HEK293 (cell line): ENCODE measurements at regions not wholly inside any gene's neighbourhood (a gene's known extent, or its start where the extent isn't known, plus 50 kb on each side); places are given as distances from the start of the nearest gene placed in this dataset.

Experiments
- ZEB2 ChIP-seq: fragments of 450-650 bp; formaldehyde crosslinking; IDR thresholded peaks from 2 replicates; pipeline ENCODE4 v1.5.1; 2016; ENCODE audit warnings: missing biosample characterization, missing genetic modification characterization
- ZFP3 ChIP-seq: fragments of 450-650 bp; formaldehyde crosslinking; IDR thresholded peaks from 2 replicates; pipeline ENCODE4 v1.5.1; 2016; ENCODE audit warnings: low read depth, missing biosample characterization, missing genetic modification characterization
- ZNF354C ChIP-seq: fragments of 450-650 bp; formaldehyde crosslinking; IDR thresholded peaks from 2 replicates; pipeline ENCODE4 v1.5.1; 2016; ENCODE audit warnings: missing biosample characterization, missing genetic modification characterization, low read depth, borderline replicate concordance
- ZNF664 ChIP-seq: fragments of 450-650 bp; formaldehyde crosslinking; IDR thresholded peaks from 2 replicates; pipeline ENCODE4 v1.5.1; 2016; ENCODE audit warnings: missing biosample characterization, missing genetic modification characterization
- ZSCAN5A ChIP-seq: fragments of 450-650 bp; formaldehyde crosslinking; IDR thresholded peaks from 2 replicates; pipeline ENCODE4 v1.5.1; 2016; ENCODE audit warnings: missing biosample characterization, missing genetic modification characterization
- TF ChIP-seq, protein P1 (sequence below): fragments of 450-650 bp; formaldehyde crosslinking; conservative IDR thresholded peaks from 2 replicates; pipeline ENCODE4 v1.5.1; 2016; ENCODE audit warnings: low read depth, missing biosample characterization, missing genetic modification characterization
- TF ChIP-seq, protein P2 (sequence below): fragments of 450-650 bp; formaldehyde crosslinking; IDR thresholded peaks from 2 replicates; pipeline ENCODE4 v1.5.1; 2016; ENCODE audit warnings: missing biosample characterization, missing genetic modification characterization
- TF ChIP-seq, protein P3 (sequence below): fragments of 450-650 bp; formaldehyde crosslinking; IDR thresholded peaks from 2 replicates; pipeline ENCODE4 v1.5.1; 2016; ENCODE audit warnings: missing biosample characterization, missing genetic modification characterization
- TF ChIP-seq, protein P4 (sequence below): fragments of 450-650 bp; formaldehyde crosslinking; IDR thresholded peaks from 2 replicates; pipeline ENCODE4 v1.5.1; 2016; ENCODE audit warnings: missing biosample characterization, missing genetic modification characterization

DNA sequence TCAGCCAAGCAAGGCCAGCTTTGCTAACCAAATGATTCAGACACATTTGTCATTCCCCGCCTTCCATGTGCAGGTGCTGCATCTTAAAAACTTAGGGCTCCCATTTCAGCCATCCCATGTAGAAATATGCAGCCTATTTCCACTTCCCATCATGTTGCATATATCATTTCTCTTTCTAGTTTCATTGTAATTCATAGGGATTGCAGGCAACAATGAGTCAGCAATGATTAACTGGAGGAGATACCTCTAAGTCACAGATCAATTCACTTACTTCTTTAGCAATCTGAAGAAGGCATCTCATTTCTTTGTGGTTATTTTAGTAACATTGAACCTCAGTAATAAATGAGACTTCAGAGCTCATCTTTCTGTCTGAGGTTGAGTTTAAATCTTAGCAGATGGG lies 276.1 kb upstream of the PKDCC start:
- TF ChIP-seq, protein P1, sequence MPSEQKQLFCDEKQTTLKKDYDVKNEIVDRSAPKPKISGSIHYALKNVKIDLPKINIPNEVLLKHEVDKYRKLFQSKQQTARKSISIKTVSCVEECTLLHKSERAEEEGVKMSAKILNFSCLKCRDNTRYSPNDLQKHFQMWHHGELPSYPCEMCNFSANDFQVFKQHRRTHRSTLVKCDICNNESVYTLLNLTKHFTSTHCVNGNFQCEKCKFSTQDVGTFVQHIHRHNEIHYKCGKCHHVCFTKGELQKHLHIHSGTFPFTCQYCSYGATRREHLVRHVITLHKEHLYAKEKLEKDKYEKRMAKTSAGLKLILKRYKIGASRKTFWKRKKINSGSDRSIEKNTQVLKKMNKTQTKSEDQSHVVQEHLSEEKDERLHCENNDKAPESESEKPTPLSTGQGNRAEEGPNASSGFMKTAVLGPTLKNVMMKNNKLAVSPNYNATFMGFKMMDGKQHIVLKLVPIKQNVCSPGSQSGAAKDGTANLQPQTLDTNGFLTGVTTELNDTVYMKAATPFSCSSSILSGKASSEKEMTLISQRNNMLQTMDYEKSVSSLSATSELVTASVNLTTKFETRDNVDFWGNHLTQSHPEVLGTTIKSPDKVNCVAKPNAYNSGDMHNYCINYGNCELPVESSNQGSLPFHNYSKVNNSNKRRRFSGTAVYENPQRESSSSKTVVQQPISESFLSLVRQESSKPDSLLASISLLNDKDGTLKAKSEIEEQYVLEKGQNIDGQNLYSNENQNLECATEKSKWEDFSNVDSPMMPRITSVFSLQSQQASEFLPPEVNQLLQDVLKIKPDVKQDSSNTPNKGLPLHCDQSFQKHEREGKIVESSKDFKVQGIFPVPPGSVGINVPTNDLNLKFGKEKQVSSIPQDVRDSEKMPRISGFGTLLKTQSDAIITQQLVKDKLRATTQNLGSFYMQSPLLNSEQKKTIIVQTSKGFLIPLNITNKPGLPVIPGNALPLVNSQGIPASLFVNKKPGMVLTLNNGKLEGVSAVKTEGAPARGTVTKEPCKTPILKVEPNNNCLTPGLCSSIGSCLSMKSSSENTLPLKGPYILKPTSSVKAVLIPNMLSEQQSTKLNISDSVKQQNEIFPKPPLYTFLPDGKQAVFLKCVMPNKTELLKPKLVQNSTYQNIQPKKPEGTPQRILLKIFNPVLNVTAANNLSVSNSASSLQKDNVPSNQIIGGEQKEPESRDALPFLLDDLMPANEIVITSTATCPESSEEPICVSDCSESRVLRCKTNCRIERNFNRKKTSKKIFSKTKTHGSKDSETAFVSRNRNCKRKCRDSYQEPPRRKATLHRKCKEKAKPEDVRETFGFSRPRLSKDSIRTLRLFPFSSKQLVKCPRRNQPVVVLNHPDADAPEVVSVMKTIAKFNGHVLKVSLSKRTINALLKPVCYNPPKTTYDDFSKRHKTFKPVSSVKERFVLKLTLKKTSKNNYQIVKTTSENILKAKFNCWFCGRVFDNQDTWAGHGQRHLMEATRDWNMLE (tag by site-specific recombination), result no peak
- TF ChIP-seq ZEB2 (tag by site-specific recombination) (no peak), ZSCAN5A (tag by site-specific recombination) (no peak), ZFP3 (tag by site-specific recombination) (no peak), ZNF354C (tag by site-specific recombination) (no peak), ZNF664 (tag by site-specific recombination) (no peak)
- TF ChIP-seq, protein P2, sequence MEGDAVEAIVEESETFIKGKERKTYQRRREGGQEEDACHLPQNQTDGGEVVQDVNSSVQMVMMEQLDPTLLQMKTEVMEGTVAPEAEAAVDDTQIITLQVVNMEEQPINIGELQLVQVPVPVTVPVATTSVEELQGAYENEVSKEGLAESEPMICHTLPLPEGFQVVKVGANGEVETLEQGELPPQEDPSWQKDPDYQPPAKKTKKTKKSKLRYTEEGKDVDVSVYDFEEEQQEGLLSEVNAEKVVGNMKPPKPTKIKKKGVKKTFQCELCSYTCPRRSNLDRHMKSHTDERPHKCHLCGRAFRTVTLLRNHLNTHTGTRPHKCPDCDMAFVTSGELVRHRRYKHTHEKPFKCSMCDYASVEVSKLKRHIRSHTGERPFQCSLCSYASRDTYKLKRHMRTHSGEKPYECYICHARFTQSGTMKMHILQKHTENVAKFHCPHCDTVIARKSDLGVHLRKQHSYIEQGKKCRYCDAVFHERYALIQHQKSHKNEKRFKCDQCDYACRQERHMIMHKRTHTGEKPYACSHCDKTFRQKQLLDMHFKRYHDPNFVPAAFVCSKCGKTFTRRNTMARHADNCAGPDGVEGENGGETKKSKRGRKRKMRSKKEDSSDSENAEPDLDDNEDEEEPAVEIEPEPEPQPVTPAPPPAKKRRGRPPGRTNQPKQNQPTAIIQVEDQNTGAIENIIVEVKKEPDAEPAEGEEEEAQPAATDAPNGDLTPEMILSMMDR (tag by site-specific recombination), result no peak
- TF ChIP-seq, protein P3, sequence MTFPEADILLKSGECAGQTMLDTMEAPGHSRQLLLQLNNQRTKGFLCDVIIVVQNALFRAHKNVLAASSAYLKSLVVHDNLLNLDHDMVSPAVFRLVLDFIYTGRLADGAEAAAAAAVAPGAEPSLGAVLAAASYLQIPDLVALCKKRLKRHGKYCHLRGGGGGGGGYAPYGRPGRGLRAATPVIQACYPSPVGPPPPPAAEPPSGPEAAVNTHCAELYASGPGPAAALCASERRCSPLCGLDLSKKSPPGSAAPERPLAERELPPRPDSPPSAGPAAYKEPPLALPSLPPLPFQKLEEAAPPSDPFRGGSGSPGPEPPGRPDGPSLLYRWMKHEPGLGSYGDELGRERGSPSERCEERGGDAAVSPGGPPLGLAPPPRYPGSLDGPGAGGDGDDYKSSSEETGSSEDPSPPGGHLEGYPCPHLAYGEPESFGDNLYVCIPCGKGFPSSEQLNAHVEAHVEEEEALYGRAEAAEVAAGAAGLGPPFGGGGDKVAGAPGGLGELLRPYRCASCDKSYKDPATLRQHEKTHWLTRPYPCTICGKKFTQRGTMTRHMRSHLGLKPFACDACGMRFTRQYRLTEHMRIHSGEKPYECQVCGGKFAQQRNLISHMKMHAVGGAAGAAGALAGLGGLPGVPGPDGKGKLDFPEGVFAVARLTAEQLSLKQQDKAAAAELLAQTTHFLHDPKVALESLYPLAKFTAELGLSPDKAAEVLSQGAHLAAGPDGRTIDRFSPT (tag by site-specific recombination), result no peak
- TF ChIP-seq, protein P4, sequence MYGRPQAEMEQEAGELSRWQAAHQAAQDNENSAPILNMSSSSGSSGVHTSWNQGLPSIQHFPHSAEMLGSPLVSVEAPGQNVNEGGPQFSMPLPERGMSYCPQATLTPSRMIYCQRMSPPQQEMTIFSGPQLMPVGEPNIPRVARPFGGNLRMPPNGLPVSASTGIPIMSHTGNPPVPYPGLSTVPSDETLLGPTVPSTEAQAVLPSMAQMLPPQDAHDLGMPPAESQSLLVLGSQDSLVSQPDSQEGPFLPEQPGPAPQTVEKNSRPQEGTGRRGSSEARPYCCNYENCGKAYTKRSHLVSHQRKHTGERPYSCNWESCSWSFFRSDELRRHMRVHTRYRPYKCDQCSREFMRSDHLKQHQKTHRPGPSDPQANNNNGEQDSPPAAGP (tag by site-specific recombination), result no peak
